CD4-positive, alpha-beta T cell (primary cell): ENCODE measurements at regions not wholly inside any gene's neighbourhood (a gene's known extent, or its start where the extent isn't known, plus 50 kb on each side); places are given as distances from the start of the nearest gene placed in this dataset.

Source experiments
- ATAC-seq: fragments of 200-7000 bp; cut with Tn5 transposase; one replicate; pipeline ENCODE4 v1.10.0; 2022; ENCODE audit warnings: mild to moderate bottlenecking; ENCODE audit not compliant: poor library complexity
- CTCF ChIA-PET: fragments of 350-600 bp; sonication (Branson Sonifier 250); formaldehyde crosslinking; loops from one replicate; lab custom pipeline; 2021; ENCODE audit warnings: antibody characterized with exemption, inconsistent platforms; lab: Charles Lee
- POLR2A ChIA-PET: fragments of 350-600 bp; sonication (Branson Sonifier 250); formaldehyde crosslinking; loops from one replicate; lab custom pipeline; 2021; ENCODE audit warnings: antibody characterized with exemption, inconsistent platforms; lab: Charles Lee
- DNase-seq, 14 experiments: peaks; one replicate each; pipeline ENCODE4 v3.0.0-alpha.2; 2013 to 2020; ENCODE audit warnings: mixed read lengths in 2 of 14
- H3K27ac ChIP-seq, 2 donors: one replicate each; pipeline versions ENCODE4 v1.5.1 to v1.7.0; 2013; ENCODE audit warnings: low read length in 2 of 2, low read depth in 1 of 2, mild to moderate bottlenecking in 1 of 2
- H3K27me3 ChIP-seq, 2 experiments: 1 replicate in 1 of 2; 2 replicates in 1 of 2; pipeline versions ENCODE4 v1.6.1 to v1.7.0; 2013; ENCODE audit warnings: low read length in 2 of 2, control low read depth in 1 of 2, mild to moderate bottlenecking in 1 of 2, moderate library complexity in 1 of 2; ENCODE audit not compliant: insufficient read depth in 2 of 2, control insufficient read depth in 1 of 2
- H3K36me3 ChIP-seq: one replicate; pipeline ENCODE4 v1.6.1; 2013; ENCODE audit warnings: low read length, control low read depth; ENCODE audit not compliant: insufficient read depth
- H3K4me1 ChIP-seq: one replicate; pipeline ENCODE4 v1.6.1; 2013; ENCODE audit warnings: low read length, control low read depth; ENCODE audit not compliant: insufficient read depth
- H3K4me3 ChIP-seq: one replicate; pipeline ENCODE4 v1.5.1; 2013; ENCODE audit warnings: mild to moderate bottlenecking, low read length, moderate library complexity
- H3K9me3 ChIP-seq, 2 experiments: 1 replicate in 1 of 2; 2 replicates in 1 of 2; pipeline versions ENCODE4 v1.6.1 to v1.7.0; 2013; ENCODE audit warnings: low read length in 2 of 2, mild to moderate bottlenecking in 2 of 2, control low read depth in 1 of 2, moderate library complexity in 1 of 2; ENCODE audit not compliant: control insufficient read depth in 1 of 2, insufficient read depth in 1 of 2
- H3K27ac Mint-ChIP-seq: one replicate; pipeline ENCODE4 v1.8.0; 2020; ENCODE audit warnings: mixed read lengths
- H3K27me3 Mint-ChIP-seq: one replicate; pipeline ENCODE4 v1.8.0; 2021; ENCODE audit warnings: mixed read lengths
- H3K36me3 Mint-ChIP-seq: one replicate; pipeline ENCODE4 v1.8.0; 2021; ENCODE audit warnings: low read depth, mixed read lengths
- H3K4me1 Mint-ChIP-seq: one replicate; pipeline ENCODE4 v1.8.0; 2021; ENCODE audit warnings: low read depth, mixed read lengths
- H3K4me3 Mint-ChIP-seq: one replicate; pipeline ENCODE4 v1.8.0; 2020; ENCODE audit warnings: mild to moderate bottlenecking, mixed read lengths
- H3K9me3 Mint-ChIP-seq: one replicate; pipeline ENCODE4 v1.8.0; 2020; ENCODE audit warnings: mixed read lengths
- intact Hi-C, 2 experiments: fragments of 100-400 bp; cut with DNase I in 1 of 2; cut with micrococcal nuclease in 1 of 2; formaldehyde crosslinking; loops; one replicate each; pipeline versions ENCODE4 v1.15.1 to v1.9.0; 2023 to 2025; cut with DNase I, micrococcal nuclease
- TF ChIP-seq, protein P1 (sequence below): fragments of 200-600 bp; IDR thresholded peaks from one replicate; pipeline ENCODE4 v1.8.0; 2022; ENCODE audit warnings: antibody characterized with exemption, mild to moderate bottlenecking

DNA sequence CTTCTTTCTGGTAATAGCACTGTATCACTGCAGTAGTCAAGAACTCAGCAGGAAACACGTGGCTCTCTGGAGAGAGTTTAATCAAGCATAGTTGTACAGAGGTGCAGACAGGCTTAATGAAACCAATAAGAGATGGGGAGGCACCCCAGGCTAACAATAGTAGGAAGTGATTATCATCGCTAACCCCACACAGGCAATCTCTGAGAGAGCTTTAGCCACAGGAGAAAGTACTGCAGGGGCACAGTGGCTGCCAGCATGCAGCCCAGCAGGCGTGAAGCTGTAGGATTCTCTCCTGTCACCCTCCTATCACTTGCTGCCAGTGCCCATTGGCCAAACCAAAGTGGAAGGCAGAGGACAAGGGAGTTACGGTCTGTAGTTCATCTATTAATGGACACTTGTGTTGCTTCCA lies 450.0 kb upstream of the RASGEF1B start:
- Mint-ChIP-seq H3K9me3 (no peaks in the 10 kb centered on the region), H3K4me3 (no peak overlapping the region), H3K36me3 (no peaks in the 10 kb centered on the region), H3K27ac (no peak overlapping the region), H3K4me1 (no peaks in the 10 kb centered on the region), H3K27me3 (peaks cover 6% of the 10 kb centered on the region)
- Histone ChIP-seq H3K27me3 (peaks cover 0 to 5% of the 10 kb centered on the region in 2 experiments), H3K27ac (no peak overlapping the region), H3K36me3 (no peaks in the 10 kb centered on the region), H3K9me3 (no peaks in the 10 kb centered on the region), H3K4me1 (no peaks in the 10 kb centered on the region), H3K4me3 (no peak overlapping the region)
- ChIA-PET POLR2A (no interaction called here), CTCF (no interaction called here)
- no peak for DNase-seq
- intact Hi-C loops, result no loop called here
- TF ChIP-seq, protein P1, sequence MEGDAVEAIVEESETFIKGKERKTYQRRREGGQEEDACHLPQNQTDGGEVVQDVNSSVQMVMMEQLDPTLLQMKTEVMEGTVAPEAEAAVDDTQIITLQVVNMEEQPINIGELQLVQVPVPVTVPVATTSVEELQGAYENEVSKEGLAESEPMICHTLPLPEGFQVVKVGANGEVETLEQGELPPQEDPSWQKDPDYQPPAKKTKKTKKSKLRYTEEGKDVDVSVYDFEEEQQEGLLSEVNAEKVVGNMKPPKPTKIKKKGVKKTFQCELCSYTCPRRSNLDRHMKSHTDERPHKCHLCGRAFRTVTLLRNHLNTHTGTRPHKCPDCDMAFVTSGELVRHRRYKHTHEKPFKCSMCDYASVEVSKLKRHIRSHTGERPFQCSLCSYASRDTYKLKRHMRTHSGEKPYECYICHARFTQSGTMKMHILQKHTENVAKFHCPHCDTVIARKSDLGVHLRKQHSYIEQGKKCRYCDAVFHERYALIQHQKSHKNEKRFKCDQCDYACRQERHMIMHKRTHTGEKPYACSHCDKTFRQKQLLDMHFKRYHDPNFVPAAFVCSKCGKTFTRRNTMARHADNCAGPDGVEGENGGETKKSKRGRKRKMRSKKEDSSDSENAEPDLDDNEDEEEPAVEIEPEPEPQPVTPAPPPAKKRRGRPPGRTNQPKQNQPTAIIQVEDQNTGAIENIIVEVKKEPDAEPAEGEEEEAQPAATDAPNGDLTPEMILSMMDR, result no peak
- no peak for ATAC-seq

DNA sequence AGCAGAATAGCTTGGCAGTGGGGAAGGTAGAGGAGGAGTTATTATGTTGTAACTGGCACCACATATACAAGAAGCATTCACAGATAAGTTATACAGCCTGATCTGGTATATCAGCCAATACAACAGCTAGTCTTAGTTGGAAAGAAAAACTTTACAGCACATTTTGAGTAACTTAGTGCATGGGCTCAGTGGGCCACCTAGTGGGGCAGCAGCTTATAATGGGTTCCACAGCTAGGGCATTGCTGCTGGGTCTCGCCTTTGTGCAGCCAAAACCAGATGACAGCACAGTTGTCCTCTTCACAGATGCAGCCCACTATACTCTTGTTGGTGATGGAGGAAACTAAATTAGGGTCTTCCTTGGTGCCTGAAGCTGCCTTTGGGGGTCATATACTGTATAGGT lies 448.1 kb upstream of the RASGEF1B start:
- DNase-seq (no peak), ATAC-seq (no peak)
- H3K9me3 ChIP-seq, result no peaks in the 10 kb centered on the region
- H3K27me3 ChIP-seq, result peaks cover 0 to 5% of the 10 kb centered on the region in 2 experiments
- TF ChIP-seq, protein P1, result no peak
- H3K4me3 ChIP-seq, result no peak overlapping the region
- CTCF ChIA-PET, result interaction anchor here (0.9 kb wide), 1 partner anchor 452 kb away, joined by 3 read pairs; no protein-coding TSS in a partner anchor
- POLR2A ChIA-PET, result no interaction called here
- no peak overlapping the region for H3K27ac ChIP-seq
- H3K36me3 ChIP-seq, result no peaks in the 10 kb centered on the region
- Mint-ChIP-seq H3K27me3 (peaks cover 6% of the 10 kb centered on the region), H3K4me1 (no peaks in the 10 kb centered on the region), H3K9me3 (no peaks in the 10 kb centered on the region), H3K27ac (no peak overlapping the region), H3K36me3 (no peaks in the 10 kb centered on the region), H3K4me3 (no peak overlapping the region)
- no peaks in the 10 kb centered on the region for H3K4me1 ChIP-seq
- intact Hi-C loops, result loop anchor here in 1 of 2 experiments (10.0 kb wide), 1 partner anchor 345 kb away; no protein-coding TSS in a partner anchor

DNA sequence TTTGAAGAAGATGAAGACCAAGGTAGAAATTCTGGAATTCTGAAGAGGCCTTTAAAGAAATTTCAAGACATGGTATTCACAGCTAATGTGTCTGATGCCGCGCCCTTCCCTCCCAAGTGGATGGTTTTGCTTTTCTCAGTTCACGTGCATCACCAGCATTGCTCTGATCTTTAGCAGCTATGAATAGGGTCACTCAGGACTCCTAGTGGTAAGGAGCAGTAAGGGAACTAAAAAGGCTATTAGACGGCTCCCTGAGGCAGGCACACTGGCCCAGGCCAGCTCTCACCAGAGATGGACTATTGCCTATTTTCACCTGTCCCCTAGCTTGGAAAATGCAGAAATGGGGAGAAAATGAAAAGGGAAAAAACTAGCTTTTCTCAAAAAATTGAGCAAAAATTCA lies 447.5 kb upstream of the RASGEF1B start:
- Histone ChIP-seq H3K4me3 (no peak overlapping the region), H3K9me3 (no peaks in the 10 kb centered on the region), H3K36me3 (no peaks in the 10 kb centered on the region), H3K4me1 (no peaks in the 10 kb centered on the region), H3K27ac (no peak overlapping the region), H3K27me3 (peaks cover 0 to 1% of the 10 kb centered on the region in 2 experiments)
- peaks cover 6% of the 10 kb centered on the region for H3K27me3 Mint-ChIP-seq
- DNase-seq (peak in 3 of 14 experiments; percentile 4 to 20 (median 15)), ATAC-seq (no peak)
- ChIA-PET CTCF (interaction anchor here (0.9 kb wide), 1 partner anchor 452 kb away, joined by 3 read pairs; no protein-coding TSS in a partner anchor), POLR2A (interaction anchor here (0.6 kb wide), 1 partner anchor 37 kb away, joined by 3 read pairs; no protein-coding TSS in a partner anchor)
- H3K27ac Mint-ChIP-seq, result no peak overlapping the region
- H3K4me1 Mint-ChIP-seq, result no peaks in the 10 kb centered on the region
- intact Hi-C loops, result loop anchor here in 1 of 2 experiments (10.0 kb wide), 1 partner anchor 346 kb away; no protein-coding TSS in a partner anchor
- no peak overlapping the region for H3K4me3 Mint-ChIP-seq
- no peaks in the 10 kb centered on the region for H3K9me3 Mint-ChIP-seq
- H3K36me3 Mint-ChIP-seq, result no peaks in the 10 kb centered on the region
- TF ChIP-seq, protein P1, result no peak
